DOHH2 (cell line): ENCODE measurements at regions not wholly inside any gene's neighbourhood (a gene's known extent, or its start where the extent isn't known, plus 50 kb on each side); places are given as distances from the start of the nearest gene placed in this dataset.

Experiments used
- CTCF ChIP-seq: fragments of 200-600 bp; sonication (generic); IDR thresholded peaks from one replicate; pipeline ENCODE4 v1.5.1; 2014; ENCODE audit warnings: antibody characterized with exemption, mild to moderate bottlenecking, low read depth, low read length; ENCODE audit not compliant: poor library complexity, severe bottlenecking
- EZH2phosphoT487 ChIP-seq: fragments of 200-600 bp; sonication (generic); IDR thresholded peaks from 2 replicates; pipeline ENCODE4 v1.6.1; 2017; ENCODE audit warnings: borderline replicate concordance, mild to moderate bottlenecking, antibody characterized with exemption, low read length, moderate library complexity, mixed read lengths

GRCh38 chr12:108401964-108402363 lies 62.9 kb upstream of the CMKLR1 start:
- TF ChIP-seq CTCF (no peak), EZH2phosphoT487 (no peak)
